ENCODE measurements at regions not wholly inside any gene's neighbourhood (a gene's known extent, or its start where the extent isn't known, plus 50 kb on each side); places are given as distances from the start of the nearest gene placed in this dataset.

DNA sequence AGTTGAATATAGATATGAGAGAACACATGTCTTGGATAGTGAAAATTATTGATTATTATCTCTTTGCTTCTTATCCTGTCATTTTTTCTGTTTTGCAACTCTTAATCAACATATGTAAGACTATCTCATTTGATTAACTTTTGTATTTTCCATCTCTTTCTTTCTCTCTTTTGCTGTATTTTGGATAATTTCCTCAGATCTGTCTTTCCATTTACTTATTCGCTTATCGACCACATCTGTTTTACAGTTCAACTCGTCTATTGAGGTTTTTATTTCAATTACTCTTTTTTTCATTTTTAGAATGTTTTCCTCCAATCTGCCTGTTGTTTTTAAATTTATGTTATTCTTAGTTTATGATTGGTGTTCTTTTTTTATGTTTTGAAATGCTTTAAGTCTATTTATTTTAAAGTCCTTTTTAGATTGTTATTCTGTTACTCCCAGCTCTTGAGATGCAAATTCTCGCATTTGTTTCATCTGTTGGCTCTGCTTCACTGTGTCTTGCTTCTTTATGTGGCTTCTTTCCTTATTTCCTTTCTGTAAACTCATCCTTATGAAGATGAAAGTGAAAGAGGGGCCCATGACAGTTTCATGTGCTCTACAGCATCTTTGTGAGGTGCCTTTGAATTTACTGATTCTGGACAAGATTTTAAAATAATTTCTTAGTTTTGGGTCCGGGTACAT is 87.8 kb upstream of the IRX5 start:
- H3K79me2 ChIP-seq (ENCODE audit: insufficient read depth, low read depth): no peaks in the 10 kb centered on the region
- H3K9ac ChIP-seq: no peak overlapping the region
- no peak overlapping the region for H3K4me3 ChIP-seq (IDR thresholded peaks at IDR 0.05; ENCODE audit: insufficient read depth, low read depth, low read length)
- TF ChIP-seq, protein P1, sequence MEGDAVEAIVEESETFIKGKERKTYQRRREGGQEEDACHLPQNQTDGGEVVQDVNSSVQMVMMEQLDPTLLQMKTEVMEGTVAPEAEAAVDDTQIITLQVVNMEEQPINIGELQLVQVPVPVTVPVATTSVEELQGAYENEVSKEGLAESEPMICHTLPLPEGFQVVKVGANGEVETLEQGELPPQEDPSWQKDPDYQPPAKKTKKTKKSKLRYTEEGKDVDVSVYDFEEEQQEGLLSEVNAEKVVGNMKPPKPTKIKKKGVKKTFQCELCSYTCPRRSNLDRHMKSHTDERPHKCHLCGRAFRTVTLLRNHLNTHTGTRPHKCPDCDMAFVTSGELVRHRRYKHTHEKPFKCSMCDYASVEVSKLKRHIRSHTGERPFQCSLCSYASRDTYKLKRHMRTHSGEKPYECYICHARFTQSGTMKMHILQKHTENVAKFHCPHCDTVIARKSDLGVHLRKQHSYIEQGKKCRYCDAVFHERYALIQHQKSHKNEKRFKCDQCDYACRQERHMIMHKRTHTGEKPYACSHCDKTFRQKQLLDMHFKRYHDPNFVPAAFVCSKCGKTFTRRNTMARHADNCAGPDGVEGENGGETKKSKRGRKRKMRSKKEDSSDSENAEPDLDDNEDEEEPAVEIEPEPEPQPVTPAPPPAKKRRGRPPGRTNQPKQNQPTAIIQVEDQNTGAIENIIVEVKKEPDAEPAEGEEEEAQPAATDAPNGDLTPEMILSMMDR (conservative IDR thresholded peaks at IDR 0.05; ENCODE audit: low read depth, low read length): no peak
- H3K27ac ChIP-seq: no peak overlapping the region
- peak overlapping the region; percentile 1; the same call in 1 of the 2 replicates for H3K4me2 ChIP-seq
- H2AFZ ChIP-seq (ENCODE audit: low read depth): 0 out of 2 replicates have a peak overlapping the region, but pooled peaks have one; percentile 21
- H3K4me1 ChIP-seq (ENCODE audit: low read depth, poor library complexity, severe bottlenecking): peaks cover 10% of the 10 kb centered on the region
- H3K27me3 ChIP-seq (ENCODE audit: insufficient read depth, low read depth): no peaks in the 10 kb centered on the region
- H4K20me1 ChIP-seq (ENCODE audit: insufficient read depth): no peaks in the 10 kb centered on the region
- H3K36me3 ChIP-seq (ENCODE audit: insufficient read depth): no peaks in the 10 kb centered on the region

DNA sequence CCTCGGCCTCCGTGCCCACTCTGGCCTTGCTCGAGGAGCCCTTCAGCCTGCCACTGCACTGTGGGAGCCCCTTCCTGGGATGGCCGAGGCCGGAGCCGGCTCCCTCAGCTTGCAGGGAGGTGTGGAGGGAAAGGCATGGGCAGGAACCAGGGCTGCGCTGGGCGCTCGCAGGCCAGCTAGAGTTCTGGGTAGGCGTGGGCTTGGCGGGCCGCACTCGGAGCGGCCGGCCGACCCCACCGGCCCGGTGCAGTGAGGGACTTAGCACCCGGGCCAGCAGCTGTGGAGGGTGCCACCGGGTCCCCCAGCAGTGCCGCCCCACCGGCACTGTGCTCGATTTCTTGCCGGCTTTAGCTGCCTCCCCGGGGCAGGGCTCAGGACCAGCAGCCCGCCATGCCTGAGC is 101.0 kb upstream of the IRX5 start:
- H3K79me2 ChIP-seq (ENCODE audit: insufficient read depth, low read depth): no peaks in the 10 kb centered on the region
- no peak overlapping the region for H2AFZ ChIP-seq (ENCODE audit: low read depth)
- H3K27me3 ChIP-seq (ENCODE audit: insufficient read depth, low read depth): no peaks in the 10 kb centered on the region
- TF ChIP-seq, protein P1 (conservative IDR thresholded peaks at IDR 0.05; ENCODE audit: low read depth, low read length): no peak
- H3K4me1 ChIP-seq (ENCODE audit: low read depth, poor library complexity, severe bottlenecking): no peaks in the 10 kb centered on the region
- no peak overlapping the region for H3K27ac ChIP-seq
- H3K4me2 ChIP-seq: no peak overlapping the region
- no peaks in the 10 kb centered on the region for H4K20me1 ChIP-seq (ENCODE audit: insufficient read depth)
- H3K9ac ChIP-seq: no peak overlapping the region
- H3K4me3 ChIP-seq (IDR thresholded peaks at IDR 0.05; ENCODE audit: insufficient read depth, low read depth, low read length): no peak overlapping the region
- H3K36me3 ChIP-seq (ENCODE audit: insufficient read depth): no peaks in the 10 kb centered on the region

DNA sequence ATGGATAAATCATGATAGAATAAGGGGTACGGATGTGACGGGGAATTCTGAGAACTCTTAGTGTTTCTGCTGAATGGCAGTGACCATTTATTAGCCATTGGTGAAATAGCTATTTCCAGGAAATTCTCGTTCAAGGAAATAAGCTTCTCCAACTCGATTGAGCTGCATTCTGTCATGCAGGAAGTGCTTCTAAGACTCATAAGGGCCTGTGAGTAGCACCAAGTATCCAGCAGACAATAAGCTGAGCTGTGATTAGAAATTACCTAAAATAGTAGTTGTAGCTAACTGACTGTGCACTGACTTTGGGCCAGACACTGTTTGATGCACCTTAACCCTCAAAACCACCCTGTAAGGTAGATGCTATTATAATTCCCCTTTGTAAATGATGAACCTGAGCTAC is 107.8 kb upstream of the IRX5 start:
- Histone ChIP-seq H3K27me3 (ENCODE audit: insufficient read depth, low read depth) (no peaks in the 10 kb centered on the region), H2AFZ (ENCODE audit: low read depth) (no peak overlapping the region), H3K9ac (no peak overlapping the region), H3K4me2 (no peak overlapping the region), H3K4me3 (IDR thresholded peaks at IDR 0.05; ENCODE audit: insufficient read depth, low read depth, low read length) (no peak overlapping the region), H4K20me1 (ENCODE audit: insufficient read depth) (no peaks in the 10 kb centered on the region), H3K36me3 (ENCODE audit: insufficient read depth) (no peaks in the 10 kb centered on the region), H3K4me1 (ENCODE audit: low read depth, poor library complexity, severe bottlenecking) (no peaks in the 10 kb centered on the region), H3K27ac (no peak overlapping the region), H3K79me2 (ENCODE audit: insufficient read depth, low read depth) (no peaks in the 10 kb centered on the region)
- TF ChIP-seq, protein P1 (conservative IDR thresholded peaks at IDR 0.05; ENCODE audit: low read depth, low read length): no peak

DNA sequence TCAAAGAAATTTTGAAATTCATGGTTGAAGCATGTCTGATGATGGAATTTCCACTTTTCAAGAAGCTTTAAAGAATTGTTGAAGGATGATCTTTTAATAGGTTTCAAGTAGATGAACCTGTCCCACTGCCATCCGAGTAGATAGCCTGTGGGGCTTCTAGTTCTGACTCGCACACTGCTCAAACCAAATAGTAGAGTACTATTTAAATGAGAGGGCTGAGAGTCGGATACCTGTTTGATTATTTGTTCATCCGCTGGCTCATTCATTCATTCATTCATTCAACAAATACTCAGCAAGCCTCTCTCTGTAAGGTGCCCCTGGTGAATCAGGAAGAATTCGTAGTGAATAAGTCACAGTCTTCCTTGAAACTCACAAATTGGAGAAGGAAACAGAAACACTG is 108.2 kb upstream of the IRX5 start:
- Histone ChIP-seq H3K4me3 (IDR thresholded peaks at IDR 0.05; ENCODE audit: insufficient read depth, low read depth, low read length) (no peak overlapping the region), H4K20me1 (ENCODE audit: insufficient read depth) (no peaks in the 10 kb centered on the region), H3K4me2 (no peak overlapping the region), H3K4me1 (ENCODE audit: low read depth, poor library complexity, severe bottlenecking) (no peaks in the 10 kb centered on the region), H2AFZ (ENCODE audit: low read depth) (no peak overlapping the region), H3K9ac (no peak overlapping the region), H3K79me2 (ENCODE audit: insufficient read depth, low read depth) (no peaks in the 10 kb centered on the region), H3K27ac (no peak overlapping the region), H3K27me3 (ENCODE audit: insufficient read depth, low read depth) (no peaks in the 10 kb centered on the region), H3K36me3 (ENCODE audit: insufficient read depth) (no peaks in the 10 kb centered on the region)
- TF ChIP-seq, protein P1 (conservative IDR thresholded peaks at IDR 0.05; ENCODE audit: low read depth, low read length): no peak
